Endothelial cell of umbilical vein (primary cell): ENCODE measurements at regions not wholly inside any gene's neighbourhood (a gene's known extent, or its start where the extent isn't known, plus 50 kb on each side); places are given as distances from the start of the nearest gene placed in this dataset.

Source experiments
- BruUV-seq: library from RNA; stranded (reverse); fragments of 400-500 nt; replicated peaks from 2 replicates; lab custom pipeline; 2021; lab: Mats Ljungman, UMichigan
- CTCF ChIA-PET: fragments of 300-600, 350-600 bp; sonication (Branson Sonifier 250); formaldehyde crosslinking; loops from one replicate; lab custom pipeline; 2021; ENCODE audit warnings: antibody characterized with exemption, inconsistent platforms; lab: Charles Lee
- POLR2A ChIA-PET: fragments of 300-600, 350-600 bp; sonication (Branson Sonifier 250); formaldehyde crosslinking; loops from one replicate; lab custom pipeline; 2021; ENCODE audit warnings: antibody characterized with exemption, inconsistent platforms; lab: Charles Lee
- DNase-seq: peaks from one replicate; pipeline ENCODE4 v3.0.0-alpha.2; 2011; ENCODE audit warnings: low read depth, low spot score
- FAIRE-seq: peaks from 2 replicates; lab custom pipeline; 2011; peaks lifted over from hg19 to GRCh38; lab: Jason Lieb, UNC
- H2AFZ ChIP-seq: 2 replicates; pipeline ENCODE4 v1.6.0; 2012; ENCODE audit warnings: low read depth, low read length, control low read depth, inconsistent platforms
- H3K27ac ChIP-seq: 2 replicates; pipeline ENCODE4 v1.5.1; 2011; ENCODE audit warnings: low read depth, mild to moderate bottlenecking, control low read depth, low read length, moderate library complexity; ENCODE audit not compliant: insufficient read depth
- H3K27me3 ChIP-seq, 2 experiments: 2 replicates each; pipeline versions ENCODE4 v1.6.0 to v1.6.1; 2011; ENCODE audit warnings: low read length in 2 of 2, mixed read lengths in 1 of 2; ENCODE audit not compliant: control insufficient read depth in 2 of 2, insufficient read depth in 2 of 2
- H3K36me3 ChIP-seq, 2 experiments: 2 replicates in 1 of 2; 3 replicates in 1 of 2; pipeline ENCODE4 v1.5.1; 2011; ENCODE audit warnings: low read length in 2 of 2, mild to moderate bottlenecking in 1 of 2, moderate library complexity in 1 of 2; ENCODE audit not compliant: control insufficient read depth in 2 of 2, insufficient read depth in 2 of 2; ENCODE audit errors: extremely low read depth in 1 of 2
- H3K4me1 ChIP-seq: 3 replicates; pipeline ENCODE4 v1.5.1; 2011; ENCODE audit warnings: mild to moderate bottlenecking, low read length; ENCODE audit not compliant: control insufficient read depth, insufficient read depth; ENCODE audit errors: extremely low read depth
- H3K4me2 ChIP-seq: 2 replicates; pipeline ENCODE4 v1.6.1; 2011; ENCODE audit warnings: low read length, control low read depth, mixed read lengths; ENCODE audit not compliant: insufficient read depth
- H3K4me3 ChIP-seq, 3 experiments: fragments of 200-600 bp in 1 of 3; sonication (generic), shearing (Covaris generic) in 1 of 3; replicated peaks in 1 of 3; 2 replicates each; pipeline ENCODE4 v1.5.1; 2011 to 2016; ENCODE audit warnings: control low read depth in 3 of 3, low read length in 3 of 3, mild to moderate bottlenecking in 2 of 3, inconsistent platforms in 1 of 3, low read depth in 1 of 3, moderate library complexity in 1 of 3; ENCODE audit not compliant: insufficient read depth in 1 of 3
- H3K79me2 ChIP-seq: 2 replicates; pipeline ENCODE4 v1.6.0; 2012; ENCODE audit warnings: low read length, inconsistent platforms; ENCODE audit not compliant: control insufficient read depth, insufficient read depth
- H3K9ac ChIP-seq: replicated peaks from 2 replicates; pipeline ENCODE3; 2011; ENCODE audit warnings: low read length, control low read depth; ENCODE audit not compliant: insufficient read depth; ENCODE audit errors: extremely low read depth
- H3K9me1 ChIP-seq: replicated peaks from 3 replicates; pipeline ENCODE4 v1.6.0; 2011; ENCODE audit warnings: mild to moderate bottlenecking, low read length; ENCODE audit not compliant: control insufficient read depth, insufficient read depth; ENCODE audit errors: extremely low read depth
- H3K9me3 ChIP-seq: replicated peaks from 2 replicates; pipeline ENCODE4 v1.5.1; 2012; ENCODE audit warnings: low read length, inconsistent platforms; ENCODE audit not compliant: control insufficient read depth, insufficient read depth
- H4K20me1 ChIP-seq: replicated peaks from 2 replicates; pipeline ENCODE3; 2011; ENCODE audit warnings: mild to moderate bottlenecking, low read length; ENCODE audit not compliant: control insufficient read depth, insufficient read depth; ENCODE audit errors: extremely low read depth
- CTCF ChIP-seq, 2 donors: IDR thresholded peaks; 1 replicate in 1 of 2; 2 replicates in 1 of 2; pipeline ENCODE4 v1.5.1; 2011; ENCODE audit warnings: low read length in 2 of 2, mild to moderate bottlenecking in 2 of 2, moderate library complexity in 2 of 2, control low read depth in 1 of 2, inconsistent platforms in 1 of 2, low read depth in 1 of 2; ENCODE audit not compliant: insufficient read depth in 1 of 2; ENCODE audit errors: extremely low read depth in 1 of 2
- EZH2 ChIP-seq: IDR thresholded peaks from 2 replicates; pipeline ENCODE4 v1.6.1; 2012; ENCODE audit warnings: borderline replicate concordance, low read depth, mild to moderate bottlenecking, moderate library complexity, low read length, inconsistent platforms; ENCODE audit not compliant: severe bottlenecking
- FOS ChIP-seq: IDR thresholded peaks from 2 replicates; pipeline ENCODE4 v1.6.1; 2011; ENCODE audit warnings: mild to moderate bottlenecking, low read length, moderate library complexity, borderline replicate concordance; ENCODE audit not compliant: insufficient read depth
- GATA2 ChIP-seq: IDR thresholded peaks from 2 replicates; pipeline ENCODE4 v1.7.0; 2011; ENCODE audit warnings: low read depth, mild to moderate bottlenecking, moderate library complexity, mixed read lengths, low read length; ENCODE audit not compliant: insufficient read length, insufficient read depth
- JUN ChIP-seq: IDR thresholded peaks from 2 replicates; pipeline ENCODE4 v1.6.1; 2011; ENCODE audit warnings: borderline replicate concordance, low read depth; ENCODE audit not compliant: insufficient read length, insufficient read depth
- MAX ChIP-seq: IDR thresholded peaks from 2 replicates; pipeline ENCODE4 v1.6.1; 2011; ENCODE audit not compliant: insufficient read depth, insufficient read length
- MYC ChIP-seq: IDR thresholded peaks from one replicate; pipeline ENCODE4 v1.6.1; 2011; ENCODE audit warnings: mild to moderate bottlenecking, low read depth, low read length
- POLR2A ChIP-seq: IDR thresholded peaks from 2 replicates; pipeline ENCODE4 v1.6.1; 2012; ENCODE audit warnings: low read depth, mild to moderate bottlenecking, control low read depth, low read length
- POLR2AphosphoS5 ChIP-seq: IDR thresholded peaks from 2 replicates; pipeline ENCODE4 v1.6.1; 2012; ENCODE audit warnings: low read depth, mild to moderate bottlenecking, control low read depth, low read length, moderate library complexity; ENCODE audit not compliant: insufficient read depth
- dilution Hi-C: fragments of 300-500 bp; cut with MboI; formaldehyde crosslinking; loops from one replicate; pipeline ENCODE4 v1.15.0; 2019; ENCODE audit warnings: low sequenced_read_pairs; ENCODE audit not compliant: extremely low pct_ligation_motif_present
- intact Hi-C: fragments of 100-400 bp; cut with micrococcal nuclease; formaldehyde crosslinking; loops from one replicate; pipeline ENCODE4 v1.10.0; 2022

GRCh38 chr7:68183176-68183575 lies 1186.5 kb downstream of the TYW1 start:
- no peak for DNase-seq
- Histone ChIP-seq H3K4me2 (no peak overlapping the region), H3K4me3 (no peak overlapping the region), H3K4me1 (no peaks in the 10 kb centered on the region), H3K27ac (no peak overlapping the region), H3K9me3 (peaks cover 5% of the 10 kb centered on the region), H3K9me1 (no peaks in the 10 kb centered on the region), H3K9ac (no peak overlapping the region), H4K20me1 (no peaks in the 10 kb centered on the region), H3K27me3 (no peaks in the 10 kb centered on the region), H2AFZ (no peak overlapping the region), H3K79me2 (no peaks in the 10 kb centered on the region), H3K36me3 (no peaks in the 10 kb centered on the region)
- dilution Hi-C loops (no loop called here), intact Hi-C loops (no loop called here)
- TF ChIP-seq EZH2 (no peak), FOS (no peak), CTCF (IDR thresholded peaks at IDR 0.05; ENCODE audit: extremely low read depth in 1 of 2, insufficient read depth in 1 of 2, low read depth in 1 of 2, low read length in 2 of 2) (no peak), MYC (no peak), POLR2A (no peak), MAX (no peak), POLR2AphosphoS5 (no peak), JUN (no peak), GATA2 (no peak)
- BruUV-seq = no TSS peak
- ChIA-PET POLR2A (no interaction called here), CTCF (no interaction called here)
- no peak for FAIRE-seq
